ENCODE measurements at regions not wholly inside any gene's neighbourhood (a gene's known extent, or its start where the extent isn't known, plus 50 kb on each side); places are given as distances from the start of the nearest gene placed in this dataset.

DNA sequence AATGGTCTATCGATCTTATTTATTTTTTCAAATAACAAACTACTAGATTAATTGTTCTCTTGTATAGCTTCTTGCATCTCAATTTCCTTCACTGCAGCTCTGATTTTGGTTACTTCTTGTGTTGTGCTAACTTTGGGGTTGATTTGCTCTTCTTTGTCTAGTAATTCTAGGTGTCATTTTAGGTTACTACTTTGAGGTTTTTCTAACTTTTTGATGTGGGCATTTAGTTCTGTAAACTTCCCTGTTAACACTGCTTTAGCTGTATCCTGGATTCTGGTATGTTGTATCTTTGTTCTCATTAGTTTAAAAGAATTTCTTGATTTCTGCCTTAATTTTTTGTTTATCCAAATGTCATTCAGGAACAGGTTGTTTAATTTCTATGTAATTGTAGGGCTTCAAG, 1188.0 kb downstream of the DNAJB9 start:
- H3K4me1 ChIP-seq, result no peaks in the 10 kb centered on the region
- 67 to 80% methylated on average over 1 of the region's 1 CpG for WGBS, 2 donors
- no peaks in the 10 kb centered on the region for H3K27me3 ChIP-seq
- intact Hi-C loops (cut with DNase I), result no loop called here
- H3K9me3 ChIP-seq, result no peaks in the 10 kb centered on the region
- ATAC-seq (no peak), DNase-seq (no peak)
- no peak overlapping the region for H3K27ac ChIP-seq
- no peaks in the 10 kb centered on the region for H3K36me3 ChIP-seq (replicated peaks in 1 of 2; ENCODE audit: insufficient read depth in 1 of 2, low read depth in 2 of 2)
- no peak for TF ChIP-seq POLR2A (IDR thresholded peaks at IDR 0.05)
- TF ChIP-seq CTCF (IDR thresholded peaks at IDR 0.05), result no peak
- no peak overlapping the region for H3K4me3 ChIP-seq

- Histone ChIP-seq H3K9me3 (no peaks in the 10 kb centered on the region), H3K27ac (no peak overlapping the region), H3K36me3 (replicated peaks in 1 of 2; ENCODE audit: insufficient read depth in 1 of 2, low read depth in 2 of 2) (no peaks in the 10 kb centered on the region), H3K4me3 (no peak overlapping the region), H3K4me1 (no peaks in the 10 kb centered on the region), H3K27me3 (no peaks in the 10 kb centered on the region)
- no peak for TF ChIP-seq POLR2A (IDR thresholded peaks at IDR 0.05)
- no peak for TF ChIP-seq CTCF (IDR thresholded peaks at IDR 0.05)
- ATAC-seq, result no peak
- DNase-seq, result no peak
- intact Hi-C loops (cut with DNase I), result no loop called here
- 62 to 66% methylated on average over 3 of the region's 3 CpGs for WGBS, 2 donors
Measured at GRCh38 chr7:109763611-109764010, 1193.9 kb downstream of the DNAJB9 start.

GRCh38 chr7:109772161-109772560, 1202.5 kb downstream of the DNAJB9 start:
- Histone ChIP-seq H3K27ac (no peak overlapping the region), H3K9me3 (no peaks in the 10 kb centered on the region), H3K4me3 (no peak overlapping the region), H3K4me1 (no peaks in the 10 kb centered on the region), H3K27me3 (no peaks in the 10 kb centered on the region), H3K36me3 (replicated peaks in 1 of 2; ENCODE audit: insufficient read depth in 1 of 2, low read depth in 2 of 2) (no peaks in the 10 kb centered on the region)
- intact Hi-C loops (cut with DNase I), result no loop called here
- ATAC-seq (no peak), DNase-seq (no peak)
- 80 to 84% methylated on average over 2 to 3 of the region's 3 CpGs for WGBS, 2 donors
- TF ChIP-seq POLR2A (IDR thresholded peaks at IDR 0.05) (no peak), CTCF (IDR thresholded peaks at IDR 0.05) (no peak)

DNA sequence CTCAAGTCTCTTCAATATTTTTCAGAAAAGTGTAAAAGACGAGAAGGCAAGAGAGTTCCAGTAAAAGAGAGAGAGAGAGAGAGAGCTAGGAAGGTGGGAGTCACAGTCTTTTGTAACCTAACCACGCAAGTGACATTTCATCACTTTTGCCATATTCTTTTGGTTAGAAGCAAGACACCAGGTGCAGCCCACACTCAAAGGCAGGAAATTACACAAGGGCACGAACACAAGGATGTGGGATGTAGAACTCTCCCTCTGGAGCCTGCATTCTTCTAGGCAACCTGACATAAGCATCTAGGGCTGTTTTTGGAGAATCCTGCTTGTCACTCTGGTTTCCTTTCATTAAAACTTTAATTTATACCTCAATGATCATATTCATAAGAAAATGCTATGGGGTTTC, 1213.1 kb downstream of the DNAJB9 start:
- Histone ChIP-seq H3K4me1 (no peaks in the 10 kb centered on the region), H3K27me3 (no peaks in the 10 kb centered on the region), H3K27ac (no peak overlapping the region), H3K9me3 (no peaks in the 10 kb centered on the region), H3K4me3 (no peak overlapping the region), H3K36me3 (replicated peaks in 1 of 2; ENCODE audit: insufficient read depth in 1 of 2, low read depth in 2 of 2) (no peaks in the 10 kb centered on the region)
- ATAC-seq (no peak), DNase-seq (no peak)
- WGBS, 2 donors, result 54 to 75% methylated on average over 3 of the region's 3 CpGs
- intact Hi-C loops (cut with DNase I), result no loop called here
- TF ChIP-seq POLR2A (IDR thresholded peaks at IDR 0.05) (no peak), CTCF (IDR thresholded peaks at IDR 0.05) (no peak)

DNA sequence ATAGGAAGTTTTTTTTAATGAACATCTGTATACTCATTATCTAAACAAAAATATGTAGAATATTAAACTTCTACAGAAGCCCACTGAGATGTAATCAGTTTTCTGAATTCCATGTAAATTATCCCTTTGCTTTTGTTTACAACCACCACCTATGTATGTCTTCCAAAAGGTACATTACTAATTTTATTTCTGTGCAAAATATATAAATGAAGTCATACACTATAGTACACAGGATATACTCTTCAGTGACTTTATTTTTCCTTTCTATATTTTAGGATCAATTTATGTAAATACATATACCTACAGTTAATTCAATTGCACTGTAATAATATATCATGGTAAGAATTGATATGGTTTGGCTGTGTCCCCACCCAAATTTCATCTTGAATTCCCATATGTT, 1236.9 kb downstream of the DNAJB9 start:
- TF ChIP-seq POLR2A (IDR thresholded peaks at IDR 0.05) (no peak), CTCF (IDR thresholded peaks at IDR 0.05) (no peak)
- Histone ChIP-seq H3K36me3 (replicated peaks in 1 of 2; ENCODE audit: insufficient read depth in 1 of 2, low read depth in 2 of 2) (no peaks in the 10 kb centered on the region), H3K27ac (no peak overlapping the region), H3K4me1 (no peaks in the 10 kb centered on the region), H3K27me3 (no peaks in the 10 kb centered on the region), H3K9me3 (no peaks in the 10 kb centered on the region), H3K4me3 (no peak overlapping the region)
- DNase-seq, result no peak
- no peak for ATAC-seq
- intact Hi-C loops (cut with DNase I), result no loop called here

All from body of pancreas (tissue), 4 donors.